GM12878 (cell line): ENCODE measurements at regions not wholly inside any gene's neighbourhood (a gene's known extent, or its start where the extent isn't known, plus 50 kb on each side); places are given as distances from the start of the nearest gene placed in this dataset.

Source experiments
- ATAC-seq: fragments of 200-7000 bp; cut with Tn5 transposase; 3 replicates; pipeline ENCODE4 v1.9.1; 2020; ENCODE audit warnings: mild to moderate bottlenecking, moderate library complexity
- BruUV-seq: library from RNA; stranded (reverse); fragments of 400-500 nt; replicated peaks from 2 replicates; lab custom pipeline; 2021; lab: Mats Ljungman, UMichigan
- CTCF ChIA-PET: fragments of 300-600 bp; sonication (Branson Sonifier 250); formaldehyde crosslinking; extraction: SDS; loops from one replicate; lab custom pipeline; 2021; ENCODE audit warnings: inconsistent platforms; lab: Yijun Ruan, JAX
- POLR2A ChIA-PET: fragments of 350-600 bp; formaldehyde crosslinking; extraction: SDS; loops from one replicate; lab custom pipeline; 2021; ENCODE audit warnings: inconsistent platforms; lab: Charles Lee
- RAD21 ChIA-PET: fragments of 300-600 bp; sonication (Branson Sonifier 250); formaldehyde crosslinking; loops from one replicate; lab custom pipeline; 2023; ENCODE audit warnings: antibody characterized with exemption; ENCODE audit not compliant: unreplicated experiment; lab: Charles Lee
- SMC1A ChIA-PET: fragments of 300-600 bp; sonication (Branson Sonifier 250); formaldehyde crosslinking; loops from one replicate; lab custom pipeline; 2023; ENCODE audit not compliant: unreplicated experiment, uncharacterized antibody; lab: Charles Lee
- DNase-seq: peaks from one replicate; pipeline ENCODE4 v3.0.0-alpha.2; 2011; ENCODE audit warnings: low read depth, low spot score
- FAIRE-seq: peaks from 3 replicates; lab custom pipeline; 2011; peaks lifted over from hg19 to GRCh38; lab: Jason Lieb, UNC
- H2AFZ ChIP-seq: 2 replicates; pipeline ENCODE4 v1.6.0; 2011; ENCODE audit warnings: low read depth, low read length, control low read depth; ENCODE audit not compliant: control insufficient read depth
- H3K27ac ChIP-seq: 2 replicates; pipeline ENCODE4 v1.5.1; 2011; ENCODE audit warnings: control low read depth; ENCODE audit not compliant: control insufficient read depth, insufficient read depth
- H3K27me3 ChIP-seq, 2 experiments: replicated peaks in 1 of 2; 2 replicates each; pipeline versions ENCODE4 v1.6.0 to v1.6.1; 2011; ENCODE audit warnings: low read length in 1 of 2; ENCODE audit not compliant: control insufficient read depth in 2 of 2, insufficient read depth in 2 of 2
- H3K36me3 ChIP-seq, 2 experiments: 2 replicates each; pipeline ENCODE4 v1.5.1; 2011; ENCODE audit warnings: low read length in 1 of 2; ENCODE audit not compliant: control insufficient read depth in 2 of 2, insufficient read depth in 2 of 2
- H3K4me1 ChIP-seq: 2 replicates; pipeline ENCODE4 v1.6.1; 2011; ENCODE audit warnings: mild to moderate bottlenecking, low read length, moderate library complexity, mixed read lengths; ENCODE audit not compliant: control insufficient read depth, insufficient read depth
- H3K4me2 ChIP-seq: 2 replicates; pipeline ENCODE4 v1.6.0; 2011; ENCODE audit warnings: control low read depth; ENCODE audit not compliant: control insufficient read depth, insufficient read depth
- H3K4me3 ChIP-seq: fragments of 200-600 bp; sonication (generic); 2 replicates; pipeline ENCODE4 v1.5.1; 2016
- H3K79me2 ChIP-seq: 2 replicates; pipeline ENCODE4 v1.6.0; 2011; ENCODE audit warnings: low read length; ENCODE audit not compliant: control insufficient read depth, insufficient read depth
- H3K9ac ChIP-seq: 2 replicates; pipeline ENCODE4 v1.8.0; 2011; ENCODE audit warnings: low read length, control low read depth, mixed read lengths; ENCODE audit not compliant: control insufficient read depth, insufficient read depth
- H3K9me3 ChIP-seq: replicated peaks from 3 replicates; pipeline ENCODE4 v1.5.1; 2011; ENCODE audit warnings: mild to moderate bottlenecking, low read length; ENCODE audit not compliant: control insufficient read depth, insufficient read depth
- H4K20me1 ChIP-seq: 2 replicates; pipeline ENCODE4 v1.6.0; 2011; ENCODE audit not compliant: control insufficient read depth, insufficient read depth
- CBFB ChIP-seq: IDR thresholded peaks from 2 replicates; pipeline ENCODE4 v1.6.1; 2016; ENCODE audit warnings: antibody characterized with exemption, low read depth
- MXI1 ChIP-seq: fragments of 150-350 bp; IDR thresholded peaks from 2 replicates; pipeline ENCODE4 v1.6.1; 2011; ENCODE audit warnings: low read depth, mild to moderate bottlenecking, inconsistent platforms, low read length, improper control_type of control experiment
- NFYB ChIP-seq: IDR thresholded peaks from 2 replicates; pipeline ENCODE4 v1.6.1; 2011; ENCODE audit warnings: low read depth, mild to moderate bottlenecking, low read length, improper control_type of control experiment, moderate library complexity; ENCODE audit not compliant: insufficient read depth
- NRF1 ChIP-seq: conservative IDR thresholded peaks from 2 replicates; pipeline ENCODE4 v1.6.1; 2011; ENCODE audit warnings: mild to moderate bottlenecking, low read depth, low read length, improper control_type of control experiment
- POLR2AphosphoS5 ChIP-seq: IDR thresholded peaks from 2 replicates; pipeline ENCODE4 v1.6.1; 2011; ENCODE audit warnings: mild to moderate bottlenecking, low read length, inconsistent platforms
- POU2F2 ChIP-seq: IDR thresholded peaks from 3 replicates; pipeline ENCODE4 v1.6.1; 2011; ENCODE audit warnings: low read depth, mild to moderate bottlenecking, low read length, borderline replicate concordance
- RELA ChIP-seq: fragments of 450-650 bp; IDR thresholded peaks from 2 replicates; pipeline ENCODE4 v1.8.0; 2014; ENCODE audit warnings: borderline replicate concordance; ENCODE audit not compliant: partially characterized antibody
- SUPT20H ChIP-seq: IDR thresholded peaks from 2 replicates; pipeline ENCODE4 v1.6.1; 2011; ENCODE audit warnings: low read depth, mild to moderate bottlenecking, low read length, moderate library complexity, borderline replicate concordance; ENCODE audit not compliant: control insufficient read depth
- TAF1 ChIP-seq: IDR thresholded peaks from 2 replicates; pipeline ENCODE4 v1.6.1; 2011; ENCODE audit warnings: mild to moderate bottlenecking, low read depth, low read length, borderline replicate concordance
- ZNF274 ChIP-seq: IDR thresholded peaks from one replicate; pipeline ENCODE4 v1.8.0; 2011; ENCODE audit not compliant: insufficient read length, insufficient read depth
- WGBS: methylation state at CpG from one replicate; pipeline ENCODE4 v1.1.6; 2016; ENCODE audit warnings: low lambda C conversion rate; ENCODE audit not compliant: insufficient replicate concordance, insufficient coverage; ENCODE audit errors: missing lambda C conversion rate; 5-methylcytosine and 5-hydroxymethylcytosine counted together
- in situ Hi-C: fragments of 300-500 bp; cut with MboI; formaldehyde crosslinking; loops from 9 replicates; pipeline ENCODE4 v1.14.3; 2018; ENCODE audit warnings: mixed read lengths
- intact Hi-C: fragments of 100-400 bp; cut with micrococcal nuclease; formaldehyde crosslinking; loops from one replicate; pipeline ENCODE4 v1.14.2; 2022; ENCODE audit not compliant: unreplicated experiment
- TF ChIP-seq, protein P1 (sequence below): fragments of 450-650 bp; IDR thresholded peaks from 2 replicates; pipeline ENCODE4 v1.6.1; 2017; ENCODE audit warnings: mild to moderate bottlenecking, low read depth, inconsistent platforms; ENCODE audit not compliant: poor library complexity, severe bottlenecking
- TF ChIP-seq, protein P2 (sequence below): fragments of 450-650 bp; IDR thresholded peaks from 2 replicates; pipeline ENCODE4 v1.6.1; 2018; ENCODE audit warnings: mild to moderate bottlenecking, low read depth, moderate library complexity; ENCODE audit not compliant: partially characterized antibody
- TF ChIP-seq, protein P3 (sequence below): fragments of 450-650 bp; IDR thresholded peaks from 2 replicates; pipeline ENCODE4 v1.6.1; 2017; ENCODE audit warnings: mild to moderate bottlenecking
- TF ChIP-seq, protein P4 (sequence below): IDR thresholded peaks from 2 replicates; pipeline ENCODE4 v1.6.1; 2012; ENCODE audit warnings: low read depth, low read length, improper control_type of control experiment
- TF ChIP-seq, protein P5 (sequence below): fragments of 450-650 bp; conservative IDR thresholded peaks from 2 replicates; pipeline ENCODE4 v1.6.1; 2017; ENCODE audit warnings: mild to moderate bottlenecking, moderate library complexity

DNA sequence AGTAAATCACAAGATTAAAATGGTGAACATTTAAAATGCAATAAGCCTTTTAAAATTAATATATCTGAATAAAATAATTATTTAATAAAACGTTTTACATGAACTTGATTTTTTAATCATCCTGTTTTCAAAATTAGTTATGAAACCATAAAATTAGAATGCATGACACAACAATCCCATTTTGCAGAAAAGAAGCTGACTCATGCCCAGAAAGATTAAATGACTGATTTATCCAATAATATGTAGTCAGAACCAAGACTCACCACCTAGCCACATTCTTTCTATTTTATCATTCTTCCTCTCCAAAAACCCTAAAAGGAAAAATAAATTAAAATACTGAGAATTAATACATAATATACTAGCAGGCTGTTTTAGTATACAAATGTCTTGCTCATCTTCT lies 83.0 kb upstream of the LGR5 start:
- intact Hi-C loops = no loop called here
- H3K4me2 ChIP-seq = no peak overlapping the region
- no peak for DNase-seq
- in situ Hi-C loops = no loop called here
- ATAC-seq = no peak
- 3% methylated on average over 1 of the region's 1 CpG for WGBS
- no peak overlapping the region for H3K27ac ChIP-seq
- TF ChIP-seq RELA = no peak
- TF ChIP-seq CBFB = no peak
- TF ChIP-seq, protein P1, sequence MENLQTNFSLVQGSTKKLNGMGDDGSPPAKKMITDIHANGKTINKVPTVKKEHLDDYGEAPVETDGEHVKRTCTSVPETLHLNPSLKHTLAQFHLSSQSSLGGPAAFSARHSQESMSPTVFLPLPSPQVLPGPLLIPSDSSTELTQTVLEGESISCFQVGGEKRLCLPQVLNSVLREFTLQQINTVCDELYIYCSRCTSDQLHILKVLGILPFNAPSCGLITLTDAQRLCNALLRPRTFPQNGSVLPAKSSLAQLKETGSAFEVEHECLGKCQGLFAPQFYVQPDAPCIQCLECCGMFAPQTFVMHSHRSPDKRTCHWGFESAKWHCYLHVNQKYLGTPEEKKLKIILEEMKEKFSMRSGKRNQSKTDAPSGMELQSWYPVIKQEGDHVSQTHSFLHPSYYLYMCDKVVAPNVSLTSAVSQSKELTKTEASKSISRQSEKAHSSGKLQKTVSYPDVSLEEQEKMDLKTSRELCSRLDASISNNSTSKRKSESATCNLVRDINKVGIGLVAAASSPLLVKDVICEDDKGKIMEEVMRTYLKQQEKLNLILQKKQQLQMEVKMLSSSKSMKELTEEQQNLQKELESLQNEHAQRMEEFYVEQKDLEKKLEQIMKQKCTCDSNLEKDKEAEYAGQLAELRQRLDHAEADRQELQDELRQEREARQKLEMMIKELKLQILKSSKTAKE = no peak
- no peak for TF ChIP-seq POLR2AphosphoS5
- TF ChIP-seq NRF1 = no peak
- TF ChIP-seq NFYB = no peak
- no peak for TF ChIP-seq ZNF274
- TF ChIP-seq SUPT20H = no peak
- no peak for TF ChIP-seq POU2F2
- TF ChIP-seq, protein P2, sequence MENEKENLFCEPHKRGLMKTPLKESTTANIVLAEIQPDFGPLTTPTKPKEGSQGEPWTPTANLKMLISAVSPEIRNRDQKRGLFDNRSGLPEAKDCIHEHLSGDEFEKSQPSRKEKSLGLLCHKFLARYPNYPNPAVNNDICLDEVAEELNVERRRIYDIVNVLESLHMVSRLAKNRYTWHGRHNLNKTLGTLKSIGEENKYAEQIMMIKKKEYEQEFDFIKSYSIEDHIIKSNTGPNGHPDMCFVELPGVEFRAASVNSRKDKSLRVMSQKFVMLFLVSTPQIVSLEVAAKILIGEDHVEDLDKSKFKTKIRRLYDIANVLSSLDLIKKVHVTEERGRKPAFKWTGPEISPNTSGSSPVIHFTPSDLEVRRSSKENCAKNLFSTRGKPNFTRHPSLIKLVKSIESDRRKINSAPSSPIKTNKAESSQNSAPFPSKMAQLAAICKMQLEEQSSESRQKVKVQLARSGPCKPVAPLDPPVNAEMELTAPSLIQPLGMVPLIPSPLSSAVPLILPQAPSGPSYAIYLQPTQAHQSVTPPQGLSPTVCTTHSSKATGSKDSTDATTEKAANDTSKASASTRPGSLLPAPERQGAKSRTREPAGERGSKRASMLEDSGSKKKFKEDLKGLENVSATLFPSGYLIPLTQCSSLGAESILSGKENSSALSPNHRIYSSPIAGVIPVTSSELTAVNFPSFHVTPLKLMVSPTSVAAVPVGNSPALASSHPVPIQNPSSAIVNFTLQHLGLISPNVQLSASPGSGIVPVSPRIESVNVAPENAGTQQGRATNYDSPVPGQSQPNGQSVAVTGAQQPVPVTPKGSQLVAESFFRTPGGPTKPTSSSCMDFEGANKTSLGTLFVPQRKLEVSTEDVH = no peak
- TF ChIP-seq MXI1 = no peak
- no peak for TF ChIP-seq TAF1
- TF ChIP-seq, protein P3, sequence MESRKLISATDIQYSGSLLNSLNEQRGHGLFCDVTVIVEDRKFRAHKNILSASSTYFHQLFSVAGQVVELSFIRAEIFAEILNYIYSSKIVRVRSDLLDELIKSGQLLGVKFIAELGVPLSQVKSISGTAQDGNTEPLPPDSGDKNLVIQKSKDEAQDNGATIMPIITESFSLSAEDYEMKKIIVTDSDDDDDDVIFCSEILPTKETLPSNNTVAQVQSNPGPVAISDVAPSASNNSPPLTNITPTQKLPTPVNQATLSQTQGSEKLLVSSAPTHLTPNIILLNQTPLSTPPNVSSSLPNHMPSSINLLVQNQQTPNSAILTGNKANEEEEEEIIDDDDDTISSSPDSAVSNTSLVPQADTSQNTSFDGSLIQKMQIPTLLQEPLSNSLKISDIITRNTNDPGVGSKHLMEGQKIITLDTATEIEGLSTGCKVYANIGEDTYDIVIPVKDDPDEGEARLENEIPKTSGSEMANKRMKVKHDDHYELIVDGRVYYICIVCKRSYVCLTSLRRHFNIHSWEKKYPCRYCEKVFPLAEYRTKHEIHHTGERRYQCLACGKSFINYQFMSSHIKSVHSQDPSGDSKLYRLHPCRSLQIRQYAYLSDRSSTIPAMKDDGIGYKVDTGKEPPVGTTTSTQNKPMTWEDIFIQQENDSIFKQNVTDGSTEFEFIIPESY = no peak
- TF ChIP-seq, protein P4, sequence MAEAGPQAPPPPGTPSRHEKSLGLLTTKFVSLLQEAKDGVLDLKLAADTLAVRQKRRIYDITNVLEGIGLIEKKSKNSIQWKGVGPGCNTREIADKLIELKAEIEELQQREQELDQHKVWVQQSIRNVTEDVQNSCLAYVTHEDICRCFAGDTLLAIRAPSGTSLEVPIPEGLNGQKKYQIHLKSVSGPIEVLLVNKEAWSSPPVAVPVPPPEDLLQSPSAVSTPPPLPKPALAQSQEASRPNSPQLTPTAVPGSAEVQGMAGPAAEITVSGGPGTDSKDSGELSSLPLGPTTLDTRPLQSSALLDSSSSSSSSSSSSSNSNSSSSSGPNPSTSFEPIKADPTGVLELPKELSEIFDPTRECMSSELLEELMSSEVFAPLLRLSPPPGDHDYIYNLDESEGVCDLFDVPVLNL = no peak
- TF ChIP-seq, protein P5, sequence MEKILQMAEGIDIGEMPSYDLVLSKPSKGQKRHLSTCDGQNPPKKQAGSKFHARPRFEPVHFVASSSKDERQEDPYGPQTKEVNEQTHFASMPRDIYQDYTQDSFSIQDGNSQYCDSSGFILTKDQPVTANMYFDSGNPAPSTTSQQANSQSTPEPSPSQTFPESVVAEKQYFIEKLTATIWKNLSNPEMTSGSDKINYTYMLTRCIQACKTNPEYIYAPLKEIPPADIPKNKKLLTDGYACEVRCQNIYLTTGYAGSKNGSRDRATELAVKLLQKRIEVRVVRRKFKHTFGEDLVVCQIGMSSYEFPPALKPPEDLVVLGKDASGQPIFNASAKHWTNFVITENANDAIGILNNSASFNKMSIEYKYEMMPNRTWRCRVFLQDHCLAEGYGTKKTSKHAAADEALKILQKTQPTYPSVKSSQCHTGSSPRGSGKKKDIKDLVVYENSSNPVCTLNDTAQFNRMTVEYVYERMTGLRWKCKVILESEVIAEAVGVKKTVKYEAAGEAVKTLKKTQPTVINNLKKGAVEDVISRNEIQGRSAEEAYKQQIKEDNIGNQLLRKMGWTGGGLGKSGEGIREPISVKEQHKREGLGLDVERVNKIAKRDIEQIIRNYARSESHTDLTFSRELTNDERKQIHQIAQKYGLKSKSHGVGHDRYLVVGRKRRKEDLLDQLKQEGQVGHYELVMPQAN = no peak
- no TSS peak for BruUV-seq
- H3K36me3 ChIP-seq = no peaks in the 10 kb centered on the region
- no peak overlapping the region for H2AFZ ChIP-seq
- ChIA-PET POLR2A (no interaction called here), SMC1A (no interaction called here), RAD21 (no interaction called here), CTCF (no interaction called here)
- H3K79me2 ChIP-seq = no peaks in the 10 kb centered on the region
- no peaks in the 10 kb centered on the region for H3K27me3 ChIP-seq
- FAIRE-seq = no peak
- H3K4me3 ChIP-seq = no peak overlapping the region
- no peaks in the 10 kb centered on the region for H3K4me1 ChIP-seq
- no peaks in the 10 kb centered on the region for H3K9me3 ChIP-seq
- no peak overlapping the region for H3K9ac ChIP-seq
- H4K20me1 ChIP-seq = no peaks in the 10 kb centered on the region
